Mesenchymal stem cell (in vitro differentiated cells and primary cell): ENCODE measurements at regions not wholly inside any gene's neighbourhood (a gene's known extent, or its start where the extent isn't known, plus 50 kb on each side); places are given as distances from the start of the nearest gene placed in this dataset.

Experiments used
- DNase-seq: peaks from one replicate; pipeline ENCODE4 v3.0.0-alpha.2; 2013
- H2AFZ ChIP-seq: one replicate; pipeline ENCODE4 v1.6.1; 2013; ENCODE audit warnings: low read depth, mild to moderate bottlenecking, control low read depth, inconsistent platforms, low read length, moderate library complexity
- H2AK5ac ChIP-seq: 2 replicates; pipeline ENCODE4 v1.6.1; 2013; ENCODE audit warnings: low read length, moderate library complexity, mild to moderate bottlenecking, inconsistent platforms; ENCODE audit not compliant: severe bottlenecking
- H2BK120ac ChIP-seq: one replicate; pipeline ENCODE4 v1.6.1; 2013; ENCODE audit warnings: low read depth, mild to moderate bottlenecking, inconsistent platforms, low read length, moderate library complexity
- H2BK12ac ChIP-seq, 2 experiments: one replicate each; pipeline ENCODE4 v1.6.1; 2013; ENCODE audit warnings: inconsistent platforms in 2 of 2, low read length in 2 of 2, mild to moderate bottlenecking in 2 of 2, moderate library complexity in 2 of 2, control low read depth in 1 of 2
- H2BK15ac ChIP-seq: one replicate; pipeline ENCODE4 v1.6.1; 2013; ENCODE audit warnings: mild to moderate bottlenecking, low read depth, inconsistent platforms; ENCODE audit not compliant: poor library complexity, severe bottlenecking
- H2BK5ac ChIP-seq: 2 replicates; pipeline ENCODE4 v1.6.1; 2013; ENCODE audit warnings: low read depth, mild to moderate bottlenecking, low read length, control low read depth, inconsistent platforms; ENCODE audit not compliant: poor library complexity, severe bottlenecking
- H3K14ac ChIP-seq, 2 experiments: one replicate each; pipeline ENCODE4 v1.6.1; 2013; ENCODE audit warnings: inconsistent platforms in 2 of 2, low read length in 2 of 2, control low read depth in 1 of 2, mild to moderate bottlenecking in 1 of 2, moderate library complexity in 1 of 2
- H3K18ac ChIP-seq, 2 experiments: one replicate each; pipeline ENCODE4 v1.6.1; 2013; ENCODE audit warnings: inconsistent platforms in 2 of 2, low read length in 2 of 2, control low read depth in 1 of 2, low read depth in 1 of 2, mild to moderate bottlenecking in 1 of 2
- H3K23ac ChIP-seq, 2 experiments: one replicate each; pipeline ENCODE4 v1.6.1; 2013; ENCODE audit warnings: inconsistent platforms in 2 of 2, low read length in 2 of 2, mild to moderate bottlenecking in 2 of 2, moderate library complexity in 2 of 2, control low read depth in 1 of 2
- H3K27ac ChIP-seq: 2 replicates; pipeline ENCODE4 v1.5.1; 2013; ENCODE audit warnings: mild to moderate bottlenecking, moderate library complexity, low read length, control low read depth, inconsistent platforms; ENCODE audit not compliant: poor library complexity, severe bottlenecking
- H3K27me3 ChIP-seq, 2 experiments: 2 replicates each; pipeline versions ENCODE4 v1.6.1 to v1.7.0; 2013; ENCODE audit warnings: low read length in 2 of 2, mild to moderate bottlenecking in 2 of 2, moderate library complexity in 2 of 2, control low read depth in 1 of 2, inconsistent platforms in 1 of 2; ENCODE audit not compliant: control insufficient read depth in 1 of 2, insufficient read depth in 1 of 2
- H3K36me3 ChIP-seq, 2 experiments: 2 replicates each; pipeline versions ENCODE4 v1.6.1 to v1.7.0; 2013; ENCODE audit warnings: low read length in 2 of 2, control low read depth in 1 of 2, inconsistent platforms in 1 of 2, low read depth in 1 of 2, mild to moderate bottlenecking in 1 of 2; ENCODE audit not compliant: insufficient read depth in 2 of 2, control insufficient read depth in 1 of 2
- H3K4ac ChIP-seq, 2 experiments: one replicate each; pipeline ENCODE4 v1.6.1; 2013; ENCODE audit warnings: inconsistent platforms in 2 of 2, low read length in 2 of 2, mild to moderate bottlenecking in 2 of 2, moderate library complexity in 2 of 2, control low read depth in 1 of 2, low read depth in 1 of 2
- H3K4me1 ChIP-seq: 2 replicates; pipeline ENCODE4 v1.6.1; 2013; ENCODE audit warnings: low read depth, low read length, control low read depth; ENCODE audit not compliant: control insufficient read depth, insufficient read depth
- H3K4me2 ChIP-seq: 2 replicates; pipeline ENCODE4 v1.6.1; 2013; ENCODE audit warnings: low read length, mild to moderate bottlenecking, inconsistent platforms; ENCODE audit not compliant: poor library complexity, severe bottlenecking
- H3K4me3 ChIP-seq, 2 experiments: 2 replicates each; pipeline versions ENCODE4 v1.5.1 to v1.7.0; 2013; ENCODE audit warnings: low read length in 2 of 2, mild to moderate bottlenecking in 2 of 2, control low read depth in 1 of 2, low read depth in 1 of 2; ENCODE audit not compliant: insufficient read depth in 1 of 2
- H3K79me1 ChIP-seq: replicated peaks from 2 replicates; pipeline ENCODE4 v1.6.1; 2013; ENCODE audit warnings: mild to moderate bottlenecking, control low read depth, low read length, inconsistent platforms; ENCODE audit not compliant: poor library complexity, severe bottlenecking
- H3K9ac ChIP-seq: 2 replicates; pipeline ENCODE4 v1.7.0; 2013; ENCODE audit warnings: mild to moderate bottlenecking, low read length, moderate library complexity
- H3K9me3 ChIP-seq: 2 replicates; pipeline ENCODE4 v1.7.0; 2013; ENCODE audit warnings: mild to moderate bottlenecking, low read length; ENCODE audit not compliant: control insufficient read depth
- H4K8ac ChIP-seq: one replicate; pipeline ENCODE4 v1.6.1; 2013; ENCODE audit warnings: inconsistent platforms, mild to moderate bottlenecking, low read length, moderate library complexity
- H4K91ac ChIP-seq: one replicate; pipeline ENCODE4 v1.6.1; 2013; ENCODE audit warnings: mild to moderate bottlenecking, low read length, inconsistent platforms
- WGBS: methylation state at CpG from one replicate; pipeline ENCODE4 v1.1.7; 2013; ENCODE audit warnings: mixed read lengths; 5-methylcytosine and 5-hydroxymethylcytosine counted together

- no peak overlapping the region for H3K4ac ChIP-seq
- no peak overlapping the region for H3K27ac ChIP-seq
- H3K79me1 ChIP-seq, result no peaks in the 10 kb centered on the region
- H3K4me1 ChIP-seq, result no peaks in the 10 kb centered on the region
- no peak overlapping the region for H2BK5ac ChIP-seq
- H2AK5ac ChIP-seq, result no peak overlapping the region
- H2BK120ac ChIP-seq, result no peak overlapping the region
- 84% methylated on average over 17 of the region's 17 CpGs for WGBS
- H3K23ac ChIP-seq, result no peak overlapping the region
- no peak overlapping the region for H2BK12ac ChIP-seq
- H3K27me3 ChIP-seq, result peaks cover 44 to 74% of the 10 kb centered on the region in 2 experiments
- H3K18ac ChIP-seq, result no peak overlapping the region
- H2AFZ ChIP-seq, result no peak overlapping the region
- H2BK15ac ChIP-seq, result no peak overlapping the region
- no peaks in the 10 kb centered on the region for H3K36me3 ChIP-seq
- H3K14ac ChIP-seq, result no peak overlapping the region
- H3K4me2 ChIP-seq, result no peak overlapping the region
- H4K91ac ChIP-seq, result no peak overlapping the region
- no peak overlapping the region for H4K8ac ChIP-seq
- no peak overlapping the region for H3K4me3 ChIP-seq
- H3K9me3 ChIP-seq, result peaks cover 13% of the 10 kb centered on the region
- H3K9ac ChIP-seq, result no peak overlapping the region
- no peak for DNase-seq
Measured at GRCh38 chr18:8516371-8517250, 92.6 kb upstream of the RAB12 start.

GRCh38 chr18:8517276-8517675 is 92.0 kb upstream of the RAB12 start:
- Histone ChIP-seq H4K8ac (no peak overlapping the region), H4K91ac (no peak overlapping the region), H3K14ac (no peak overlapping the region), H2BK5ac (no peak overlapping the region), H3K4me2 (no peak overlapping the region), H3K4me1 (no peaks in the 10 kb centered on the region), H3K27ac (no peak overlapping the region), H3K4me3 (no peak overlapping the region), H3K36me3 (no peaks in the 10 kb centered on the region), H2BK12ac (no peak overlapping the region), H2AFZ (no peak overlapping the region), H3K9me3 (peaks cover 13% of the 10 kb centered on the region), H3K4ac (no peak overlapping the region), H2AK5ac (no peak overlapping the region), H2BK15ac (no peak overlapping the region), H3K9ac (no peak overlapping the region), H3K23ac (no peak overlapping the region), H2BK120ac (no peak overlapping the region), H3K18ac (no peak overlapping the region), H3K27me3 (peaks cover 37 to 76% of the 10 kb centered on the region in 2 experiments), H3K79me1 (no peaks in the 10 kb centered on the region)
- DNase-seq, result no peak
- WGBS, result 90% methylated on average over 2 of the region's 3 CpGs

- Histone ChIP-seq H3K36me3 (no peaks in the 10 kb centered on the region), H3K9ac (no peak overlapping the region)
Measured at GRCh38 chr18:8519102-8519501, 90.1 kb upstream of the RAB12 start.

GRCh38 chr18:8520266-8520665 is 89.0 kb upstream of the RAB12 start:
- H3K4ac ChIP-seq, result no peak overlapping the region
- H3K9me3 ChIP-seq, result peaks cover 15% of the 10 kb centered on the region
- no peak overlapping the region for H3K9ac ChIP-seq
- no peak overlapping the region for H3K27ac ChIP-seq
- no peaks in the 10 kb centered on the region for H3K36me3 ChIP-seq
- H3K27me3 ChIP-seq, result peaks cover 42 to 74% of the 10 kb centered on the region in 2 experiments
- H4K8ac ChIP-seq, result no peak overlapping the region
- H3K14ac ChIP-seq, result no peak overlapping the region
- H3K4me1 ChIP-seq, result no peaks in the 10 kb centered on the region
- no peak for DNase-seq
- no peaks in the 10 kb centered on the region for H3K79me1 ChIP-seq
- H2BK12ac ChIP-seq, result no peak overlapping the region
- whole genome bisulfite sequencing, result 81% methylated on average over 1 of the region's 1 CpG
- H3K4me3 ChIP-seq, result no peak overlapping the region
- H3K4me2 ChIP-seq, result no peak overlapping the region
- no peak overlapping the region for H4K91ac ChIP-seq
- no peak overlapping the region for H2BK5ac ChIP-seq
- H2AFZ ChIP-seq, result no peak overlapping the region
- H3K18ac ChIP-seq, result no peak overlapping the region
- H3K23ac ChIP-seq, result no peak overlapping the region
- H2BK120ac ChIP-seq, result no peak overlapping the region
- H2BK15ac ChIP-seq, result no peak overlapping the region
- H2AK5ac ChIP-seq, result no peak overlapping the region

More at GRCh38 chr18:8519102-8519501, 90.1 kb upstream of the RAB12 start:
- Histone ChIP-seq H3K4ac (no peak overlapping the region), H2BK12ac (no peak overlapping the region), H4K91ac (no peak overlapping the region), H3K79me1 (no peaks in the 10 kb centered on the region), H2BK120ac (no peak overlapping the region), H2BK5ac (no peak overlapping the region), H3K27ac (no peak overlapping the region), H3K4me1 (no peaks in the 10 kb centered on the region), H3K18ac (no peak overlapping the region), H3K23ac (no peak overlapping the region), H3K14ac (no peak overlapping the region), H2AFZ (no peak overlapping the region), H2AK5ac (no peak overlapping the region), H3K4me2 (no peak overlapping the region), H3K27me3 (peaks cover 38 to 76% of the 10 kb centered on the region in 2 experiments), H4K8ac (no peak overlapping the region), H3K4me3 (no peak overlapping the region), H3K9me3 (peaks cover 15% of the 10 kb centered on the region), H2BK15ac (no peak overlapping the region)
- no CpG with 5 or more reads among the region's 2 CpGs for WGBS
- no peak for DNase-seq
